Hematopoietic multipotent progenitor cell treated with erythropoietin and hydrocortisone succinate and interleukin-3 and kit ligand, for 4 days (in vitro differentiated cells): ENCODE measurements at regions not wholly inside any gene's neighbourhood (a gene's known extent, or its start where the extent isn't known, plus 50 kb on each side); places are given as distances from the start of the nearest gene placed in this dataset.

ENCODE experiments used
- DNase-seq: peaks from one replicate; pipeline ENCODE4 v3.0.0-alpha.2; 2015

- no peak for DNase-seq
Observed at GRCh38 chr6:40192516-40192915, 258.3 kb upstream of the MOCS1 start.

- DNase-seq, result no peak
Observed at GRCh38 chr6:40188931-40189330, 254.7 kb upstream of the MOCS1 start.

- DNase-seq, result no peak
Observed at GRCh38 chr6:40187535-40188144, 253.4 kb upstream of the MOCS1 start.

GRCh38 chr6:40185486-40185885, 251.2 kb upstream of the MOCS1 start:
- DNase-seq, result no peak

GRCh38 chr6:40183902-40184301, 249.6 kb upstream of the MOCS1 start:
- DNase-seq, result no peak

GRCh38 chr6:40181367-40181766, 247.1 kb upstream of the MOCS1 start:
- no peak for DNase-seq

- no peak for DNase-seq
Observed at GRCh38 chr6:40180271-40180670, 246.0 kb upstream of the MOCS1 start.

GRCh38 chr6:40179496-40179895, 245.2 kb upstream of the MOCS1 start:
- DNase-seq, result no peak

GRCh38 chr6:40177598-40177997, 243.3 kb upstream of the MOCS1 start:
- no peak for DNase-seq

- DNase-seq, result no peak
Observed at GRCh38 chr6:40176152-40176551, 241.9 kb upstream of the MOCS1 start.

GRCh38 chr6:40172272-40172671, 238.0 kb upstream of the MOCS1 start:
- no peak for DNase-seq

- no peak for DNase-seq
Observed at GRCh38 chr6:40171343-40171742, 237.1 kb upstream of the MOCS1 start.

GRCh38 chr6:40170856-40171255, 236.6 kb upstream of the MOCS1 start:
- DNase-seq, result no peak

- no peak for DNase-seq
Observed at GRCh38 chr6:40169878-40170277, 235.6 kb upstream of the MOCS1 start.

GRCh38 chr6:40166963-40167362, 232.7 kb upstream of the MOCS1 start:
- DNase-seq, result no peak

- DNase-seq, result no peak
Observed at GRCh38 chr6:40165036-40165709, 230.9 kb upstream of the MOCS1 start.

- no peak for DNase-seq
Observed at GRCh38 chr6:40164345-40164755, 230.1 kb upstream of the MOCS1 start.

- DNase-seq, result no peak
Observed at GRCh38 chr6:40163924-40164323, 229.7 kb upstream of the MOCS1 start.

GRCh38 chr6:40162074-40162473, 227.8 kb upstream of the MOCS1 start:
- DNase-seq, result no peak

- DNase-seq, result peak; percentile 8
Observed at GRCh38 chr6:40160826-40161225, 226.6 kb upstream of the MOCS1 start.

GRCh38 chr6:40159865-40160264, 225.6 kb upstream of the MOCS1 start:
- DNase-seq, result no peak

- DNase-seq, result no peak
Observed at GRCh38 chr6:40152701-40153436, 218.6 kb upstream of the MOCS1 start.

- no peak for DNase-seq
Observed at GRCh38 chr6:40152196-40152595, 217.9 kb upstream of the MOCS1 start.

GRCh38 chr6:40148882-40149573, 214.8 kb upstream of the MOCS1 start:
- peak; percentile 7 for DNase-seq
